22Rv1 (cell line): ENCODE measurements at regions not wholly inside any gene's neighbourhood (a gene's known extent, or its start where the extent isn't known, plus 50 kb on each side); places are given as distances from the start of the nearest gene placed in this dataset.

ENCODE experiments used
- ZFX ChIP-seq: fragments of 450-650 bp; IDR thresholded peaks from 2 replicates; pipeline ENCODE4 v1.6.1; 2017; ENCODE audit warnings: antibody characterized with exemption, borderline replicate concordance
- TF ChIP-seq, protein P1 (sequence below): fragments of 450-650 bp; IDR thresholded peaks from 2 replicates; pipeline ENCODE4 v1.5.1; 2017; ENCODE audit warnings: mild to moderate bottlenecking

DNA sequence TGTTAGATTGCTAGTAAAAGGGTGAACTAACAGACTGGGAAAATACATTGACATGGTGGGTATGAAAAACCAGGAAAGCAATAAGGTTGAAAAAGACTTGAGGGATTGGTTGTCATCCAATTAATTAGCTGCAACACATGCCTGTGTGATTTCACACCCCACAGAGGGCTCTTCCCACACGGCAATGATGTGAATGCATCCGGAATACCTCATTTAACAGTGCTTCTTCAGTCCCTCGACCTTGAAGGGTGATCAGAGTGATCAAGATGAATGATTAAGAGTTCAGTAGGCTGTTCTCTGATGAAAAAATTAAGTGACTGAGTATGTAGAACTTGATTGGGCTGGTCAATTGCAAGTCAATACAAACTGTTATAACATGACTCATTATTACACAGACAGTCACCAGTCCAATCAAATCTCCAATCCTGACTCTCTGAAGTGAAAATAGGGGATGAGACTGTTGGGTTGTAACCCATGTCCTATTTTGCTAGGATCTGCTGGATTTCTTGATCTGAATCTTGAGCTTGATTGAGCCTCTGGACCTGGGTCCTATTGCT is 924.9 kb upstream of the FAM98A start:
- TF ChIP-seq, protein P1, sequence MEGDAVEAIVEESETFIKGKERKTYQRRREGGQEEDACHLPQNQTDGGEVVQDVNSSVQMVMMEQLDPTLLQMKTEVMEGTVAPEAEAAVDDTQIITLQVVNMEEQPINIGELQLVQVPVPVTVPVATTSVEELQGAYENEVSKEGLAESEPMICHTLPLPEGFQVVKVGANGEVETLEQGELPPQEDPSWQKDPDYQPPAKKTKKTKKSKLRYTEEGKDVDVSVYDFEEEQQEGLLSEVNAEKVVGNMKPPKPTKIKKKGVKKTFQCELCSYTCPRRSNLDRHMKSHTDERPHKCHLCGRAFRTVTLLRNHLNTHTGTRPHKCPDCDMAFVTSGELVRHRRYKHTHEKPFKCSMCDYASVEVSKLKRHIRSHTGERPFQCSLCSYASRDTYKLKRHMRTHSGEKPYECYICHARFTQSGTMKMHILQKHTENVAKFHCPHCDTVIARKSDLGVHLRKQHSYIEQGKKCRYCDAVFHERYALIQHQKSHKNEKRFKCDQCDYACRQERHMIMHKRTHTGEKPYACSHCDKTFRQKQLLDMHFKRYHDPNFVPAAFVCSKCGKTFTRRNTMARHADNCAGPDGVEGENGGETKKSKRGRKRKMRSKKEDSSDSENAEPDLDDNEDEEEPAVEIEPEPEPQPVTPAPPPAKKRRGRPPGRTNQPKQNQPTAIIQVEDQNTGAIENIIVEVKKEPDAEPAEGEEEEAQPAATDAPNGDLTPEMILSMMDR, result no peak
- no peak for TF ChIP-seq ZFX
